NT2/D1 (cell line): ENCODE measurements at regions not wholly inside any gene's neighbourhood (a gene's known extent, or its start where the extent isn't known, plus 50 kb on each side); places are given as distances from the start of the nearest gene placed in this dataset.

Experiments used
- DNase-seq: peaks from one replicate; pipeline ENCODE4 v3.0.0-alpha.2; 2011; ENCODE audit warnings: low read depth, low spot score
- H3K27me3 ChIP-seq: 2 replicates; pipeline ENCODE4 v1.6.0; 2011; ENCODE audit warnings: mild to moderate bottlenecking; ENCODE audit not compliant: insufficient read length, insufficient read depth
- H3K36me3 ChIP-seq: 2 replicates; pipeline ENCODE4 v1.6.1; 2011; ENCODE audit warnings: mild to moderate bottlenecking, low read length, mixed read lengths; ENCODE audit not compliant: insufficient read depth, insufficient read length
- H3K4me1 ChIP-seq: 2 replicates; pipeline ENCODE4 v1.5.1; 2011; ENCODE audit not compliant: insufficient read depth, insufficient read length
- H3K4me3 ChIP-seq: 2 replicates; pipeline ENCODE4 v1.5.1; 2011; ENCODE audit warnings: low read depth; ENCODE audit not compliant: insufficient read length
- H3K9ac ChIP-seq: 2 replicates; pipeline ENCODE4 v1.6.0; 2011; ENCODE audit warnings: low read depth; ENCODE audit not compliant: insufficient read length
- H3K9me3 ChIP-seq: 2 replicates; pipeline ENCODE4 v1.5.1; 2011; ENCODE audit warnings: mild to moderate bottlenecking, low read length; ENCODE audit not compliant: insufficient read depth
- SUZ12 ChIP-seq: IDR thresholded peaks from 2 replicates; pipeline ENCODE4 v1.6.1; 2011; ENCODE audit not compliant: insufficient read length, insufficient read depth; ENCODE audit errors: extremely low read depth
- YY1 ChIP-seq: IDR thresholded peaks from 2 replicates; pipeline ENCODE4 v1.6.1; 2011; ENCODE audit not compliant: insufficient read length, insufficient read depth
- ZNF274 ChIP-seq: IDR thresholded peaks from 2 replicates; pipeline ENCODE4 v1.6.1; 2011; ENCODE audit warnings: mild to moderate bottlenecking, low read depth, low read length

DNA sequence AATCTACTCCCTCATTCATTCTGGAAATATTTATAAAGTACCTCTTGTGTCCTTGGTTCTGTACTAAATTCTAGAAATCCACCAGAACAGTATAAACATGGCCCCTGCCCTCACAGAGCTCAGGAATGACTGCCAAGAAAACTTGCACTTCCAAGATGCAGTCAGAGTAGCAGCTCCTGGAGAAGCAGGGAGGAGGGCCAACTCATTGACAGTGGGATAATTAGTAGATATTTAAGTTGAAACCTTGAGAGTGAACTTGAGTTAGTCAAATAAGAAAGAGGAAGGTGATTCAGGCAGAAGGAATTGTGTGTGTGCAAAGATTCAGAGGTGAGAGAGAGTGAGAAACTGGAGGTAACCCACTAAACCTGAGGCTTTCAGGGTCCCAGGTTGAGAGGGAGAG lies 182.2 kb upstream of the INHBA start:
- H3K9ac ChIP-seq: no peak overlapping the region
- no peak for TF ChIP-seq SUZ12
- no peak for TF ChIP-seq YY1
- TF ChIP-seq ZNF274: no peak
- no peaks in the 10 kb centered on the region for H3K9me3 ChIP-seq
- DNase-seq: no peak
- H3K4me3 ChIP-seq: no peak overlapping the region
- H3K27me3 ChIP-seq: no peaks in the 10 kb centered on the region
- peaks cover 7% of the 10 kb centered on the region for H3K4me1 ChIP-seq
- no peaks in the 10 kb centered on the region for H3K36me3 ChIP-seq

DNA sequence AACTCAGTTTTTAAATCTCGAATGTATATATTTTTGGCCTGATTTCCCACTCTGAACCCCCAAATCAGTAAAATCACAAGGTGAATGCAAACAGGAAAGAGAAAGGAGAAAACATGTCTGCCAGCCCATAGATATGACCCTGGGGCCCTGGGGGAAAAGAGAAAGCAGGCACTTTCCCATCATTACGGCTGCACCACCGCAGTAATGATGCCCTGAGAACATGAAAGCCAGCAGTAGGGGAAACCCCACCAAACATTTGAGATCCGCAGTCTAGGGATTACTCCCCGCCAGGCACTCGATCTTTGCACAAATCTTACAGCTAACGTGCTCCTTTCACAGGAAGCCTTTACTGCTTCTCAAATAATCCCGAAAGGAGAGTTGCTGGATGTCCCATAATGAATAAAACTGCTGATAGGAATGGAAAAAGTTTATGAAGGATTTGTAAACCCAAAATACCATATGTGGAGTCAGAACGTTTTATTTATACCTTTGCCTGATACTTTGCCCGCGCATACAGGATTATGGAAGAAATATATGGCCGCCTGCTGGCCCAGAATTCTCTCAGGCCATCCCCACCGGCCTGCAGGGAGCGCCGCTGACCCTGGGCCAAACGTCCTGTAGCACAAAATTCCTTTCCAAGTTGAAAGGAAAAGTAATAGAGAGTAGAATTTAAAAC lies 180.0 kb upstream of the INHBA start:
- Histone ChIP-seq H3K9ac (no peak overlapping the region), H3K4me1 (peaks cover 7% of the 10 kb centered on the region), H3K9me3 (no peaks in the 10 kb centered on the region), H3K36me3 (no peaks in the 10 kb centered on the region), H3K4me3 (no peak overlapping the region), H3K27me3 (no peaks in the 10 kb centered on the region)
- DNase-seq: no peak
- no peak for TF ChIP-seq ZNF274
- no peak for TF ChIP-seq SUZ12
- TF ChIP-seq YY1: no peak

- Histone ChIP-seq H3K4me1 (peaks cover 7% of the 10 kb centered on the region), H3K9me3 (no peaks in the 10 kb centered on the region), H3K4me3 (no peak overlapping the region), H3K36me3 (no peaks in the 10 kb centered on the region), H3K9ac (no peak overlapping the region), H3K27me3 (no peaks in the 10 kb centered on the region)
- DNase-seq: no peak
- TF ChIP-seq SUZ12 (no peak), YY1 (no peak), ZNF274 (no peak)
These were observed 179.4 kb upstream of the INHBA start for GRCh38 chr7:41882256-41882655.

GRCh38 chr7:41881331-41882130 lies 178.6 kb upstream of the INHBA start:
- H3K36me3 ChIP-seq: no peaks in the 10 kb centered on the region
- no peaks in the 10 kb centered on the region for H3K9me3 ChIP-seq
- H3K9ac ChIP-seq: no peak overlapping the region
- H3K4me3 ChIP-seq: no peak overlapping the region
- no peaks in the 10 kb centered on the region for H3K27me3 ChIP-seq
- no peak for TF ChIP-seq SUZ12
- no peak for TF ChIP-seq ZNF274
- no peak for TF ChIP-seq YY1
- peaks cover 7% of the 10 kb centered on the region for H3K4me1 ChIP-seq
- no peak for DNase-seq

DNA sequence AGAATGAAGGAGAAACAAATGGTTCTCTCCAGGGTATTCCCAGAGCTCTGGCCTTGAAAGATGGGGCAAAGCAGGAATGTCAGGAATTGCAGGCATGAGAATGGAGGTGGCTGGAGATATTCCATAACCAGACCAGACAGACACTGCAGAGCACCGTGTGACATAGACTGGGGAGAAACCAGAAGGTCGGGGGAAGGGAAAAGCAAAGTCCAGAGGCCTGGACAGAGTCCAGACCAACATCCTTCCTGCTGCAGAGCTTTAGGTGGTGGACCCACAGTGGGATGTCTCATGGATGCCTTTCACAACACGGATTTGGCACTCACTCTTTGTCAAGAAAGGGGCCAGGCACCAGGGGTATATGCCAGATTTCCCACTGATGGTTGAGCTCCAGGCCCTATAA lies 177.2 kb upstream of the INHBA start:
- no peak for TF ChIP-seq ZNF274
- DNase-seq: no peak
- Histone ChIP-seq H3K9me3 (no peaks in the 10 kb centered on the region), H3K27me3 (no peaks in the 10 kb centered on the region), H3K9ac (no peak overlapping the region), H3K36me3 (no peaks in the 10 kb centered on the region), H3K4me3 (no peak overlapping the region), H3K4me1 (no peaks in the 10 kb centered on the region)

DNA sequence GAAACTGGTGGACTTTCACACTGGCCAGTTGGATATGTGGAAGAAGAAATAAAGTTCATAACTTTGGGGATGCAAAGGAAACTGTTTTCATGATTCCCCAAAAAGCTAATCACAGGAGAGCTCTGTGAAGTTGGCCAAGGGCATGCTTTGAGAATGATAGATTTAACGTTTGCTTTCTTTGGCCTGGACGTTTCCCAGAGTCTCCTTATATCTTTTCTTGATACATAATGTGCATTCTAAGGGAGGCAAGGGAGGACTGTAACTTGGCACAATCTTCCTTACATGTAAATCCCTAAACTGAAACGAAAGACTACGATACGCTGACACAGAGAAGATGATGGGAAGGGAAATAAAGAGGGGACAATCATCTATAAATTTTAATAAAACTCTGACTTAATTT lies 176.5 kb upstream of the INHBA start:
- no peak for DNase-seq
- no peak for TF ChIP-seq SUZ12
- no peak for TF ChIP-seq ZNF274
- TF ChIP-seq YY1: no peak
- H3K27me3 ChIP-seq: no peaks in the 10 kb centered on the region
- H3K4me3 ChIP-seq: no peak overlapping the region
- H3K4me1 ChIP-seq: no peaks in the 10 kb centered on the region
- H3K9me3 ChIP-seq: no peaks in the 10 kb centered on the region
- no peaks in the 10 kb centered on the region for H3K36me3 ChIP-seq
- no peak overlapping the region for H3K9ac ChIP-seq

DNA sequence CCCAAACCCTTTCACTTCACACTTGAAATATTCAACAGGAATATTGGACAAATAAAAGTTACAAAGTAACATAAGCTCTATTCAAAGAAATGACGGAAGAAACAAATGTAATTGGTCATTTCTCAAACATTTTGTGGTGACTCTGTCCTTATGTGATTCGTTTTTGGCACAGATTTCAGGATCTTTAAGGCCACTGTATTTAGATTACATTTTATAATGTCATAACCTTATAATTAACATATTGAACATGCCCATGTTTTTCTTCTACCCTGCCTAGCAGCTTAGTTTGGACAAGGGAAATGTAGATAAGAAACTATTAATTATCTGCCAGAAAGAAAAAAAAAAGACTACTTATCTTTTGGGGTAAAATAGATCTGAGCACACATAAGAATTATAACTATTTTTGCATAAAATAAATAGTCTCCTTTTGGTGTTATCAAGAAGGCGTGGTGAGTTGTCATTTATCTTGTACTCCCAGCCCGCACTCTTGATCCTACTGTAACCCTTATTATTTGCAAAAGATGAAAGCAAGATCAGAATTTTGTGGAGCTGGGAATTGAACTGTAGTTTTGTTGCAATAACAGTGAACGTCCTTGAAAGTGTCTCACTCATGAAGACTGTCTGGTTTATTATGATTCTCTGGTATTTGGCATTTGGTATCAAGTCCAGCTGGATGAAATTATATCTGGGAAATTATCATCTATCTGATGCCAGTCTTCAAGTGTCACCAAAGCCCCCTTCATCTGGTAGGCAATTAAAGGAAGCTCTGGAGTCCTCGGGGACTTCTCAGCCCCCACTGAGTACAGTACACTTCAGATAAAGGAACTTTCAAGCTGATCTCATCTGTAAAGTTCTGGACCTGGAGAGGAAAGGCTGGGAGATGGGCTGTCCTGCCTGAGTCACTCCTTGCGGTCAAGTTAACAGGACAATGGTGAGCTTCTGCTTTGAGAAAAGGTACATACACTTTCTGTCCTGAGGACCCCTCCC lies 175.7 kb upstream of the INHBA start:
- TF ChIP-seq SUZ12: no peak
- TF ChIP-seq ZNF274: no peak
- no peak for TF ChIP-seq YY1
- Histone ChIP-seq H3K9ac (no peak overlapping the region), H3K36me3 (no peaks in the 10 kb centered on the region), H3K9me3 (no peaks in the 10 kb centered on the region), H3K4me1 (no peaks in the 10 kb centered on the region), H3K4me3 (no peak overlapping the region), H3K27me3 (no peaks in the 10 kb centered on the region)
- no peak for DNase-seq
